Daoy (cell line): ENCODE measurements at regions not wholly inside any gene's neighbourhood (a gene's known extent, or its start where the extent isn't known, plus 50 kb on each side); places are given as distances from the start of the nearest gene placed in this dataset.
"Not testable (repeated sequence)": the region's sequence is repeated elsewhere in the genome, so short reads cannot be mapped to it uniquely, and the experiment has no call there.

Source experiments
- DNase-seq: peaks from one replicate; pipeline ENCODE4 v3.0.0-alpha.2; 2015; ENCODE audit warnings: low read depth

DNA sequence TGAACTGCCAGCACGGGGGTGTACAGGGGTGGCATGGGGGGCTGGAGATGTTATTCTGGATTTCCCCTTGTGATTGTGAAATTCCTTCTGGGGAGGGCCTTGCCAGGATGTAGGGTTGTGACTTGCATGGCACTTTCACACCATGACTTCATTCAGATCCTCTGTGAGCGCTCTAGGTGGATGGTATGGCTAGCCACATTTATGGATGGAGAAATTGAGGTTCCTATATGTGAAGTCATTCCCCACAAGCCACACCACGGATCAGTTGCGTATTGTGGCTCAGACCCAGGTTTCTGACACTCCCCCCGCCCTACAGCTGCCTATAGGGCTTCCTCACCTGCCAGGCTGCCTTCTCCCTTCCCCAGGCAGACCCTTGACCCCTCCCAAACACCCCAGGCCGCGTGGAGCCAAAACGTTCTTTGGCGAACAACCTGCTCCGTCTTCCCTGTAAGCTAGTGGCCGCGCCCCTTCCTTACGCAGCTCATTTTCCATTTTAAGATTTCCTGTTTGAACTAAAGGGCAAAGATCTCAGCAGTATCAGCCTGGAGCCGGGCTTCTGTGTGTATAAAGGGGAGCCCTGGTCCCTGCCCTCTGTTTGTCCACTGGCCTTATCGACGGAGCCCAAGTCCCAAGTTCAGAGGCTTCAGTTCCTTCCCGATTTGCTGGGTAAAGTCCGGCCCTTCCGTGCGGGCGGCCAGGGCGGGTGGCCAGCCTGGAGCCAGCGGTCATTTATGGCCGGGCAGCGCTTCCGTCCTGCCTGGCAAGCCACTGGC lies 97.8 kb upstream of the KLF4 start:
- peak; percentile 27 for DNase-seq

DNA sequence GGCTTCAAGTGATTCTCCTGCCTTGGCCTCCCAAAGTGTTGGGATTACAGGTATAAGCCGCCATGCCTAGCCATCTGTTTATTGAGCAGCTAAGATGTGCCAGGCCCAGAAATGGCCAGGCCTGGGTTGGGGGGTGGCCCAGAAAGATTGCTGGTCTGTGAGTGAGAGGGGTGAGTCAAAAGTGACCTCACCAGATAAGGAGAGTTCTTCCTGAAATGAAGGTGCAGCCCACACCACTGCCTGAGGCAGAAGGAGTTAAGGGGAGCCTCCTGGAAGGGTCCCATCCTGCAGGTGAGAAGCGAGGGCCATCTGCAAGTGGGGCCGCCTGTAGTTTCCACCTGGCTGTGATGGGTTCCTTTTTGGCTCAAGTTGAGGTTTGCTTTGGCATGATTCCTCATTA lies 96.9 kb upstream of the KLF4 start:
- DNase-seq = peak; percentile 38

GRCh38 chr9:107585465-107585864 lies 95.9 kb upstream of the KLF4 start:
- no peak for DNase-seq

GRCh38 chr9:107584944-107585343 lies 95.4 kb upstream of the KLF4 start:
- no peak for DNase-seq

DNA sequence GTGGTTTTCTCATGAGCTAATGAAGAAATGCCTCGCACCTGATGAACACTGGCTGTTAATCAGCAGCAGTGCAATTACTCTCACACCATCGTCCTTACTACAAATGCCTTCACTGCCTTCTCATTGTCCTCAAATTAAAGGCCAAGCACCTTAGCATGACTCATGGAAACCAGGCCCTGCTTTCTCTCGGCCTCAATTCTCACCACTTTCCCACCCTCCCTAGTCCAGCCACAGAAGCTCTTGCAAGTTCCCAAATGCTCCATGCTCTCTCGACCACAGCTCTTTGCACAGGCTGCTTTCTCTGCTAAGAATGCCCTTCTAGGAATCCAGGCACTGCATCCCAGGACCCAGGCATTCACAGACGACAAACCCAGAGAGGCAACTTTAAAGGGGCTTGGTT lies 94.6 kb upstream of the KLF4 start:
- DNase-seq = peak; percentile 23

DNA sequence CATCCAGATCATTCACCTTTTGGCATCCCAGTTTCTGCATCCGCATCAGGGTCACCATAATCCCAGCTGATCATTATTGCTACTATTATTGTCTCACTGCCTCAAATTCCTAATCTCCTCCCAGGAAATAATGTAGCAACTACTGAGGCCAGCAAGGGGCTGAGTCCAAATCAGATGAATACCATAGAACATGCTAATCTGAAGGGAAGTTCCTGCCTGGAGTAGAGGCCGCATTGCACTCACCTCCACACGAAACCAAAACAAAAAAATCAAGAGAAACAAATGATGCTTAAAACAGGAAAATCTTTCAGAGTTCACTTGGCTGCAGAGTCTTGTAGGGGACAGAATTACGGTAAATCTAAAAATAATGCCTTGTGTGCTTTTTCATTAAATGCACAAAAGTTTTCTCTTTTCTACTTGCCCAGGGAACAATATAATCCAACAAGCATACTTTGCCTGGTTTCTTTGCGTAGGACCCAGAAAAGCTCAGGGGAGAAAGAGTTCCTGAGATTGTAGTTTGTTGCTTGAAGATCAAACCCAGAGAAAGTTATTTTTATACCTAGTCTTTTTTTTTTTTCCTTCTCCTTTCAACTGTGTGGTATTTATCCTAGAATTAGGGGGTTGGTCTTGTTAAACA lies 87.7 kb upstream of the KLF4 start:
- no peak for DNase-seq

- DNase-seq = no peak
Measured at GRCh38 chr9:107571148-107571547, 81.6 kb upstream of the KLF4 start.

DNA sequence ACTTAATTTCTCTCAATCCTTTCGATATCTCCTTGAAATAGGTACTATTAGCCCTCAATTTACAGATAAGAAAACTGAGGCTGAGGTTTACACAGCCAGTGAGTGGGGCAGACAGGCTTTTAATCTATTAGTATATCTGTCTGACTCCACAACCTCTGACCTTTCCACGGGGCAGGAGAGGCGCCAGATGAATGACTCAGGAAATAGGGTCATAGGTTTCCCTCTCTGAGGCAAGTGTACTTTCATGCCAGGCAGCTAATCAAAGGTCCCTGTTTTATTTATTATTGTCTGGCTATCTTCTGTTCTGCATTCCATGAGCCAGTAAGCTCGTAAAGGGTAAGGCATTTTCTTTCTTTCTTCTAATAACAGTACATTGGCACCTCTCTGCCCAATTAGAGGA lies 79.6 kb upstream of the KLF4 start:
- DNase-seq = no peak

DNA sequence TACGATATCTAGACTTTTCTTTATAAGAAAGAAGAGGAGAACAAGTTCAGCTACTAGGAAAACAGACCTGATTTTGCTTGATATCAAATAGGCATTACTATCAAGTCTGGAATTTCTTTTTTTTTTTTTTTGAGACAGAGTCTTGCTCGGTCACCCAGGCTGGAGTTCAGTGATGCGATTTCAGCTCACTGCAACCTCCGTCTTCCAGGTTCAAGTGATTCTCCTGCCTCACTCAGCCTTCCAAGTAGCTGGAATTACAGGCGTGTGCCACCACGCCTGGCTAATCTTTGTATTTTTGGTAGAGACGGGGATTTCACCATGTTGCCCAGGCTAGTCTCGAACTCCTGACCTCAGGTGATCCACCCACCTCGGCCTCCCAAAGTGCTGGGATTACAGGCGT lies 78.8 kb upstream of the KLF4 start:
- not testable (repeated sequence) for DNase-seq

- no peak for DNase-seq
Measured at GRCh38 chr9:107567462-107567861, 77.9 kb upstream of the KLF4 start.

GRCh38 chr9:107566611-107567061 lies 77.1 kb upstream of the KLF4 start:
- DNase-seq = no peak

DNA sequence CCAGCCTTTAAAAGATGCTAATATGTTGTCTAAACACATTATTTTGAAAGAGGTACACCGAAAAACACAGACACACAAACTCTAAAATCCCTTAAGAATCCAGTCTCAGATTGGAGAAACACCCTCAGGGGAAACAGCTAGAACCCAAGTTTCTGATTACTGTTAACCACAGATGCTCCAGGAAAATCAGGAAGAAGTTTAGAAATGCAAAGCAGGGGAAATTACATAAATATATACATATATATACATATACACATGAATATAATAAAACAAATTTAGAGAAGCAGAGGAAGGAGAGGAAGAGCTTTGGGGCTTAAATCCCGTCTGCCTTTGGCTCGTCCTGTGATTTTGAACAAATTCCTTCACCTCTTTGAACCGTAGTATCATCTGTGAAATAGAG lies 73.2 kb upstream of the KLF4 start:
- DNase-seq = no peak

GRCh38 chr9:107559494-107560086 lies 70.0 kb upstream of the KLF4 start:
- no peak for DNase-seq

GRCh38 chr9:107557236-107557990 lies 67.8 kb upstream of the KLF4 start:
- peak; percentile 54 for DNase-seq

- DNase-seq = no peak
Measured at GRCh38 chr9:107554636-107555035, 65.1 kb upstream of the KLF4 start.

- DNase-seq = peak; percentile 91
Measured at GRCh38 chr9:107548298-107549142, 59.0 kb upstream of the KLF4 start.

DNA sequence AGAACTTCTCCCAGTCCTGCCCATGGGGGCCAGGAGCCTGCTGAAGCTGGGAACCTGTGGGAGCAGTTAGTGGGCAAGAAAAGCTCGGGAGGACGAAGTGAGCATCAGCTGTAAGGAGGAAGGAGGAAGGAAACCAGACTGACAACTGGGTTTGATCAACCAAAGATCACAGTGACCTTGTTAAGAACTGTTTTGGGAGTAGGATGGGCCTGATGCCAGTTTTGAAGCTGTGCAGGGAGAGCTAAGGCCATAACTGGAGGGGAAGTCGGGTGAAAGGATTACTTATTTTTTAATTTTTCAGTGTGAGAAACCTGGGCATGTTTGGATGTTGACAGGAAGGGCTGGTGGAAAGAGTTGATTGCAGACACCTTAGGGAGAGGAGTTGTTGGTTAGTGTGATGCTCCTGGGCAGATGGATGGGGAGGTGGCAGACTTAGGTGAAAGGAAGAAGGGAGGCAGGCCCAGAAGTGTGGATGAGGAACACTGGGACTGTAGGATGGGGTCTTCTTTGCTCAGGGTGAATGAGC lies 58.3 kb upstream of the KLF4 start:
- no peak for DNase-seq

DNA sequence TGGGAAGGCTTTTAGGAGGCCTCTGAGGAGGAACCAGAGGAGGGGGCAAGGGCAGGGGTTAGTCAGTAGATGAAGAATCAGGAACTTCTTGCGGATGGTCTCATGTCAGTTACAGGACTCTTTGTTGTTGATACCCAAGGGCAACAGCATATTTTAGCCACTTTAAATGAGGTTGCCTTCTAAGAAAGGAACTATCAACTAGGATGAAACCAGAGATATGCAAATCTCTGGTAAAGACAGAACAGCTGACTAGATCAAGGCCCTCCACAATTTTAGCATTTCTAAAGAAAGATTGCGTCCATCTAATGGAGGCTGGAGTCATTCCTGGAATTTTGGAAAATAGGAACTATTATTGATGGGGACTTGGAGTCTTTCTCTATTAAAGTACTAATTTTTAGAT lies 57.7 kb upstream of the KLF4 start:
- DNase-seq = no peak

DNA sequence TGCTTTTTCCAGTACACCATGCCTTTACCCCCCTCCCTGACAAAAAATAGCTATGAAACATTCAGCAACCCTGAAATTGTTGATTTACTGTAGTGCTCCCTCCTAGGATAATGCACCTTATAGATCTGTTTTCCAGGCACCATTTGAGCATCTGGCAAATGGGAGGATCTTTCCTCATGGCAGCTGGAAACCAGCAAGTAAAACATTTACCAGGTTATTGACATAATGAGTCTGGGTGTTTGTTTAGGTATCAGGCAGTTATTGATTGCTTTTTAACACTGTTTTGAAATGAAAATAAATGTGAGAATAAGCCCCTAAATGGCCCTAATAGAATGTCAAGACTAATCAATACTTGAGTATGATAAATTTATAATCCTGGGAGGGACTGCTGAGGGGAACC lies 57.3 kb upstream of the KLF4 start:
- DNase-seq = no peak

DNA sequence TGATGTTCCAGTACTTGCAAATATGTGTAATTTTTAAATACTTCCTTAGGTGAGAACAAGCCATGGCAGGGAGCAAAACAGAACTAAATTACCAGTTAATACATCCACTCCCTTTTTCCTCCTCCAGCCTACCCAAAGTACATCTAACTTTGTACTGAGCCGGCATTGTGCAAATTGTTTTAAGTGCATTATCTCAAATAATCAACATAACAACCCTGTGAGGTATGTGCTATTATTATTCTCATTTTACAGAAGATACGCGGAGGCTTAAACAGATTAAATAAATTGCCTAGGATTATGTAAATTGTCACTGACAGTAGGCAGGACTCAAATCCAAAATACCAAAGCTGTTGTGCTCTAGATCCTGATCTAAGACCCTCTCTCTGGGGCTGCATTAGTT lies 55.5 kb upstream of the KLF4 start:
- no peak for DNase-seq
